Superior temporal gyrus (tissue), 1 donor: ENCODE measurements at regions not wholly inside any gene's neighbourhood (a gene's known extent, or its start where the extent isn't known, plus 50 kb on each side); places are given as distances from the start of the nearest gene placed in this dataset.
"Not testable (repeated sequence)": the region's sequence is repeated elsewhere in the genome, so short reads cannot be mapped to it uniquely, and the experiment has no call there.

ENCODE experiments used
- DNase-seq: peaks from one replicate; pipeline ENCODE4 v3.0.0-alpha.2; 2016; ENCODE audit errors: extremely low spot score

- DNase-seq = no peak
Observed at GRCh38 chr1:232351335-232351734, 278.6 kb downstream of the SIPA1L2 start.

DNA sequence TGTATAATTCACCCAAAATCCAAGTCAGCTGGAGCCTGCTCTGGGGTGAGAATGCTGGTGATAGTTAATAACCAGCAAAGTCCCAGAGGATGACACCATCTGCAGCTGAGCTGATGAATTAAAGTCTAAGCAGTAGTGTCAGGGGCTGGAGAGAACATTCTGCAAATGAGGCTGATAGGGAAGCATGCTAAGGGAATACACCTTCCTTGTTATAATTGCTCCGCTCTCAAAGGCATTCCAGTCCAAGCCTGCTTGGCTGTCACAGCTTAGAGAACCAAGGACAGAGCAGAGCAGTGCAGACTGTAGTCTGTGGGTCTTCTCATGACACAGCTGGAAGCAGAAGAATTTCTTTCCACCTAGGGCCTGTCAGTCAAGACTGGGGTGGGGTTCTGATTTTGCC is 283.1 kb downstream of the SIPA1L2 start:
- DNase-seq = no peak

DNA sequence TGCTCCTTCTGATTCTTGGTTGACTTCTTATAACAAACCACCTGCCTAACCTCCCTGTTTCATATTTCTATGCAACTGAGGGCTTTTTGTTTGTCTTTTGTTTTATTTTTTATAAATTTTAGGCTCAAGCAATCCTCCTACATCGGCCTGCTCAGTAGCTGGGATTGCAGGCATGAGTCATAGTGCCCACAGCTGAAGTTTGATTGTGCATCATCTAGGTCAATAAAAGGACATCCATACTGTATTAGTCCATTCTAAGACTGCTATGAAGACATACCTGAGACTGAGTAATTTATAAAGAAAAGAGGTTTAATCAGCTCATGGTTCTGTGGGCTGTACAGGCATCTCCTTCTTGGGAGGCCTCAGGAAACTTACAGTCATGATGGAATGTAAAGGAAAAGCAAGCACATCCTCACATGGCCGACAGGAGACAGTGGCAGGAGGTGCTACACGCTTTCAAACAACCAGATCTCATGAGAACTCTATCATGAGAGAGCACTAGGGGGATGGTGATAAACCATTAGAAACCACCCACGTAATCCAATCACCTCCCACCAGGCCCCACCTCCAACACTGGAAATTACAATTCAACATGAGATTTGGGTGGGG is 285.0 kb downstream of the SIPA1L2 start:
- no peak for DNase-seq

- not testable (repeated sequence) for DNase-seq
Observed at GRCh38 chr1:232344186-232344585, 285.7 kb downstream of the SIPA1L2 start.

DNA sequence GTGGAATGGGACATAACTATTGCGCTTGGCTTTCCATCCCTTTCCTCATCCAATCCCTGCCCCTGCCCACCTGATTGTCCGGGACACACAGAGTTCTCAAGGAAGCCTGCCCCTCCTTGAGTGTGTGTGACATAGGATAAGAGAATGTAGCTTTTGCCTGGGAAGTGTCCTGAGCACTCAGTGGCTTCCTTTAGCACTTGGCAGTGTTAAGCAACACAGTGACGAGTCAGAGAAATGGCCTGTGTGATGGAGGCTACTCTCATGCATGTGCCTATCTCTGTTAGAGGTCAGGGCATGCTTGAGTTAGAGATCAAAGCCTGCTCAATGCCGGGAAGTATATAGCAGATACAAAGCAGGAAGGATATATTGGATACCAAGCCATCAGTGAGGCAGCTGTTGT is 289.5 kb downstream of the SIPA1L2 start:
- DNase-seq = no peak

DNA sequence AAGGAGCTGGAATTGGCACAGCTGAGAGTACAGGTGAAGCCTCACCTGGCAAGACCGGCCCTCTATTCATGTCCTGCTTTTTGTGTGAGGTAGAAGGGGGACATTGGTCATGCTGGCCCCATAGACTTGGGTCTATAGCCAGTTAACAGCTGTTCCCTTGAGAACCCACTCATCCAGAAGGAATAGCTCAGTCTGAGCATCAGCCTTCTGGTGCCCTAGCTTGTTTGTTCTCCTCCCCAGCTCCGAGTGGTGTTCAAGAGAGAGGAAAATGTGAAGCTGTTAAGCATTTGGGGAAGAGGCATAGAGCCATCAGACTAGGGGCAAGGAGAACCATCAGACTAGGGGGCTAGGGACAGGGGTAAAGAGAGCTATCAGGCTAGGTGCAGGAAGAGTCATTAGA is 290.9 kb downstream of the SIPA1L2 start:
- no peak for DNase-seq

- no peak for DNase-seq
Observed at GRCh38 chr1:232335741-232336293, 294.1 kb downstream of the SIPA1L2 start.

DNA sequence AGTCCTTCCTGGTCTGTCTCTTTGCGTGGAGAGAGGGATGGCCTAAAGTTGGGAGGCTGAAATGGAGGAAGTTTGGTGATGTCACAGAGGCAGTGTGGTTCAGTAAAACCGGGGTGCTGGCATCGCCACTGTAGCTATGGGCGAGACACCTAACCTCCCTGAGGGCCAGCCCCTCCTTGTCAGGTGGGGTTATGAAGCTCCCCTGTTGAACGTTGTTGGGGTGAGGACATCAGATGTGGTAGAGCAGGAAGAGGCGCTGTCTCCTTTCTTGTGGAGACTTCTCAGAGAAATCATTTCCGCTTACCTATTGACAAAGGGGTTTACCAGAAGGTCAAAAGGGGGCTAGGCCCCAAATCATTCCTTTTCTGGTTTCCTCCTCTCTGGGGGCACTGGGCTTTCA is 294.7 kb downstream of the SIPA1L2 start:
- DNase-seq = no peak

- no peak for DNase-seq
Observed at GRCh38 chr1:232334811-232335210, 295.1 kb downstream of the SIPA1L2 start.

- DNase-seq = no peak
Observed at GRCh38 chr1:232334246-232334645, 295.7 kb downstream of the SIPA1L2 start.

- DNase-seq = no peak
Observed at GRCh38 chr1:232333419-232333767, 296.5 kb downstream of the SIPA1L2 start.

GRCh38 chr1:232332710-232333418 is 297.1 kb downstream of the SIPA1L2 start:
- DNase-seq = not testable (repeated sequence)

GRCh38 chr1:232329103-232329813 is 300.7 kb downstream of the SIPA1L2 start:
- no peak for DNase-seq

DNA sequence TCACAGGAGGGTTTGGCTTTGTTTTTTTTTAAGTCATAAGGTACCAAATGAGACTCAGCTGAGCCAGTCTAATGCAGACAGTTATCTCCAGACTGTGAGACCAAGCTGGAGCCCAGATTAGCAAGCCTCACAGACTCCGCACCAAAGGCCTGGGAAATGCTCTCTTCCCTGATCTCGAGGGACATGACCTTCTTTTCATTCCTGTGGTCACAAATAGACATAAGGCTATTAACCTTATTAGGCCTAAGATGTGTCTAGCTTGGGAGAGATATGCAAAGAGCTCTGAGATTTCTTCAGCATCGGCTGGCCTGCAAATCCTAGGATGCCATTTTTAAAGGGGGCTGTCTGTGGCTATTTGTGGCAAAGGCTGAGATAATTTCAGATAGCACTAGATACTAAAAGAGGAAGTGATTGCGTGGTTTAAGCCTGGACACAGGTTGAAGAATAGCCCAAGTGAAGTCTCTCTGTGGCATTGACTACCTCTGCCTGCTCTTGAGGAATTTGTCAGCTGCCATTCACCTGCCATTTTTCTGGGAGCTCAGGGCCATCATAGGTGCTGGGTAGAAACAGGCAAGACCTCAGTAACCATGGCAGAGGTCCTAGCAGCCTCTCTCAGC is 301.3 kb downstream of the SIPA1L2 start:
- DNase-seq = no peak

DNA sequence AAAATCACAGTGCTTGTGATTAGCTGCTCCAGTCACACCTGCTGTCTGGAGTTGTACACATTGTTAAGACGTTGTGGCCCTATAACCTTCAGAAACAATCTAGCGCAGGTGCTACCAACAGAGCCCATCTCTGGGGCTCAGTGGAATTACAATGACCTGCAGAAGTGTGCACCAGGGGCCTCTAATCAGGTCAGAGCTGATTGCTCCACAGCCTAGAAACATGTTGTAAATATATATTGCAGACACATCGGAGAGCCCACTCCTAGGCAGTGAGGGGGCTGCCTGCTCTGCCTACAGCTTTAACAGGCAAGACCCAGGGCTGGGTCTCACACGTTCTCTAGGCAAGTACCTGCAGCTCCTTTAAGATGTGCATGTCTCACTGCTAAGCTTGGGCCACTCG is 302.0 kb downstream of the SIPA1L2 start:
- no peak for DNase-seq

GRCh38 chr1:232327269-232327668 is 302.7 kb downstream of the SIPA1L2 start:
- DNase-seq = no peak

GRCh38 chr1:232322162-232322734 is 307.7 kb downstream of the SIPA1L2 start:
- no peak for DNase-seq

DNA sequence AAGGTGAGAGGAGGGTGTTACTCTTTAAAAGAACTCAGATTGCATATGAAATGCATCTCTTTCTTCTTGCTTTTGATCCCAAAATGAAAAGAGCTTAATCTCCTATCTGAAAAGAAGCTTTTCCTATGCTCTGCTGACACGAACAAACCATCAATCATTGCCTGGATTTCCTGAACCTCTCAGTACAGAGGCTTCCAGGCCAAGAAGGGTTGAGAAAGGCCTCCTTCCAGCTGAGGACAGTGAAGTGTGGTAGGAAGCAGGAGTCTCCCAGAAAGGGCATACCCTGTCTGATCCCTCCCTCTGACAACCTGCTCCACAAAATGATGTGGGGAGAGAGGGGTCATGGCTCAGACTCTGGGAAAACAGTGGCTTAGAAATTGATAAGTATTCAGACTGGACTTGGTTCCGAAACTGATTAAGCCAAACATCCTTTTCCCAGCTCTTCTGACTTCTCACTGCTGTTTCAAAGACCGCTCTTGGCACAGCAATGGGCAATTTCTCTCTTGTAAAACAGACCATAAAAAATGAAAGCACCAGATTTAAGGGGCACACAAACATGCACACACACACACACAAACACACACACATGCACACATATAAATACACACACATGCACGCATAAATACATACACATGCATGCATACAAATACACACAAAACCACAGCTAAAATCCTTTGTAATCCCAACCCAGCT is 310.3 kb downstream of the SIPA1L2 start:
- no peak for DNase-seq

- no peak for DNase-seq
Observed at GRCh38 chr1:232319072-232319471, 310.9 kb downstream of the SIPA1L2 start.

- DNase-seq = no peak
Observed at GRCh38 chr1:232318143-232318542, 311.8 kb downstream of the SIPA1L2 start.

- DNase-seq = no peak
Observed at GRCh38 chr1:232317350-232317749, 312.6 kb downstream of the SIPA1L2 start.
